ENCODE measurements at regions not wholly inside any gene's neighbourhood (a gene's known extent, or its start where the extent isn't known, plus 50 kb on each side); places are given as distances from the start of the nearest gene placed in this dataset.
"Not testable (repeated sequence)": the region's sequence is repeated elsewhere in the genome, so short reads cannot be mapped to it uniquely, and the experiment has no call there.

GRCh38 chr15:84142888-84143337, 92.7 kb upstream of the GOLGA6L4 start:
- H3K36me3 ChIP-seq (ENCODE audit: insufficient read depth, insufficient read length, low read length), result no peaks in the 10 kb centered on the region
- no peak overlapping the region for H3K9ac ChIP-seq (ENCODE audit: insufficient read length, low read depth)
- no peaks in the 10 kb centered on the region for H3K9me3 ChIP-seq (ENCODE audit: insufficient read depth, low read length)
- no peaks in the 10 kb centered on the region for H3K27me3 ChIP-seq (ENCODE audit: insufficient read depth, insufficient read length)
- DNase-seq (ENCODE audit: low read depth, low spot score), result peak; percentile 62
- H3K4me1 ChIP-seq (ENCODE audit: insufficient read depth, insufficient read length), result no peaks in the 10 kb centered on the region
- TF ChIP-seq SUZ12 (IDR thresholded peaks at IDR 0.05; ENCODE audit: extremely low read depth, insufficient read depth, insufficient read length), result no peak
- no peak for TF ChIP-seq YY1 (IDR thresholded peaks at IDR 0.05; ENCODE audit: insufficient read depth, insufficient read length)
- TF ChIP-seq ZNF274 (IDR thresholded peaks at IDR 0.05; ENCODE audit: low read depth, low read length), result no peak
- no peak overlapping the region for H3K4me3 ChIP-seq (ENCODE audit: insufficient read length, low read depth)

GRCh38 chr15:84143753-84144314, 91.7 kb upstream of the GOLGA6L4 start:
- no peak for DNase-seq (ENCODE audit: low read depth, low spot score)
- Histone ChIP-seq H3K9ac (ENCODE audit: insufficient read length, low read depth) (no peak overlapping the region), H3K36me3 (ENCODE audit: insufficient read depth, insufficient read length, low read length) (no peaks in the 10 kb centered on the region), H3K4me1 (ENCODE audit: insufficient read depth, insufficient read length) (no peaks in the 10 kb centered on the region), H3K9me3 (ENCODE audit: insufficient read depth, low read length) (no peaks in the 10 kb centered on the region), H3K4me3 (ENCODE audit: insufficient read length, low read depth) (no peak overlapping the region), H3K27me3 (ENCODE audit: insufficient read depth, insufficient read length) (no peaks in the 10 kb centered on the region)
- TF ChIP-seq ZNF274 (IDR thresholded peaks at IDR 0.05; ENCODE audit: low read depth, low read length), result no peak
- TF ChIP-seq YY1 (IDR thresholded peaks at IDR 0.05; ENCODE audit: insufficient read depth, insufficient read length), result no peak
- no peak for TF ChIP-seq SUZ12 (IDR thresholded peaks at IDR 0.05; ENCODE audit: extremely low read depth, insufficient read depth, insufficient read length)

- not testable (repeated sequence) for H3K4me1 ChIP-seq (ENCODE audit: insufficient read depth, insufficient read length); H3K4me3 ChIP-seq (ENCODE audit: insufficient read length, low read depth); H3K36me3 ChIP-seq (ENCODE audit: insufficient read depth, insufficient read length, low read length); H3K27me3 ChIP-seq (ENCODE audit: insufficient read depth, insufficient read length); DNase-seq (ENCODE audit: low read depth, low spot score); H3K9me3 ChIP-seq (ENCODE audit: insufficient read depth, low read length); H3K9ac ChIP-seq (ENCODE audit: insufficient read length, low read depth)
Measured at GRCh38 chr15:84144946-84145345, 90.6 kb upstream of the GOLGA6L4 start.

DNA sequence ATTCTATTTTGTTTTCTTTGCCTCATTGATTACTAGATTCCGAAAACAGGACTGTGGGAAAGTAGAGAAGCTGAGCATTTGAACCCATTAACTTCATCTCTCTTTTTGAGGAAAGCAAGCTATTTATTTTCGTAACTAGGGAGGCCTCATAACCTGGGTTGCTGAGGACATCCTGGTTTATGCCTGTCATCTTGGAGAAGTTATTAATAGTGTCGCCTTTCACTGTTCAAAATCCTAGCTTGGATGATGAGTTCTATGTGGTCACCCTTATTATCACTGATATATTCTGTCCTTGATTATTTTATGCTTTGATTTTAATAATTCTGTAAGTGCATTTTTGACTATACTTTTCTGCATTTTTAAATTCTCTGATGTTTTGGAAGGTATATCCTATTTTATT, 89.3 kb upstream of the GOLGA6L4 start:
- not testable (repeated sequence) for H3K4me3 ChIP-seq (ENCODE audit: insufficient read length, low read depth); H3K27me3 ChIP-seq (ENCODE audit: insufficient read depth, insufficient read length); DNase-seq (ENCODE audit: low read depth, low spot score); H3K9ac ChIP-seq (ENCODE audit: insufficient read length, low read depth); H3K9me3 ChIP-seq (ENCODE audit: insufficient read depth, low read length); H3K4me1 ChIP-seq (ENCODE audit: insufficient read depth, insufficient read length); H3K36me3 ChIP-seq (ENCODE audit: insufficient read depth, insufficient read length, low read length)

DNA sequence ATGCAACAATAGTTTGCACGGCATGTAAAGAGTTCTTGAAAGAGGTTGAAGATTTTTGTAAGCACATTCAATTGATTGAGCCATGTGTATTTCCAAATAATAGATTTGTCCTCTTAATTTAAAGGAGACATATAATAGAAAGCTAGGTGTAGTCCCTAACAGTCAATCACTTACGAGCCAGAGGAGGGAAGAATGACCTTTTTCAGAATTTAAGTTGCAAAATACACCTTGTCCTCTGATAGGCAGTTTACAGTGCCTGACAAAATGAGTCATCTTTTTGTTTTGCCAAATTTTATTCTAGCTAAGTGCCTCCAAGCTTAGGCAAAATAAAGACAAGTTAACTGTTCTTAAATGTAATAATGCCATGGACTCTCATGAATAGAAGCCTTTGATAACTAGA, 88.3 kb upstream of the GOLGA6L4 start:
- not testable (repeated sequence) for DNase-seq (ENCODE audit: low read depth, low spot score); H3K27me3 ChIP-seq (ENCODE audit: insufficient read depth, insufficient read length); H3K4me1 ChIP-seq (ENCODE audit: insufficient read depth, insufficient read length); H3K9me3 ChIP-seq (ENCODE audit: insufficient read depth, low read length); H3K9ac ChIP-seq (ENCODE audit: insufficient read length, low read depth); H3K36me3 ChIP-seq (ENCODE audit: insufficient read depth, insufficient read length, low read length); H3K4me3 ChIP-seq (ENCODE audit: insufficient read length, low read depth)

DNA sequence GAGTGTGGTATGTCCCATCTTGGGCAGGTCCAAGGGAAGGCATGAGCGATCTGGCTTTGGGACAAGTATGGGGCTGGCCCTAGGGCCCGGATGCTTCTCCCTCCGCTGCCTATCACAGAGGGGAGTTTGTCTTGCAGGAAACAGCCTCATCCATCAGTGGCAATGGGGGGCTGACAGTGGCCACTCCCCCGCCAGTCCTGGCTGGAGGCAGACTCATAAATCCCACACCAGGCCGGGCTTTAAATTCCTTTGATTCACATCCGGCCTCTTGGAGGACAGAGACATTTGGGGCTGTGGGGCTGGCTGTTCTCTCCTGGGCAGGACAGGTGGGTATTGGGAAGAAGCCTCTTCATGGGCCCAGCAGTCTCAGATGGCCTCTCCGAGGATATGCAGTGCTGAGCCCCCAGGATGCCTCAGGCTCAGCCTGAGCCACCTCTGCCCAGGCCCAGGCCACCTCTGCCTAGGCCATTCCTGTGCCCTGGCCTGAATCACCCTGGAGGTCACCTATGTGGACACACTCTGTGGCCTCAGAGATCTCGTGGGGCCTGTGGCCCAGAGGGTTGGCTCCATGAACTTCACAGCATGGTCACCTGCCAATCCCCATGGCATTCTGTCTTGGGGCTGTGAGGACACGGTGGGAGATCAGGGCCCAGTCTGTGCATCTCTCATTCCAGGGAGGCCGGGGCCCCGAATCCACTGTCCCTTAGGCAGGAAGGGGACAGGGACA, 84.2 kb upstream of the GOLGA6L4 start:
- H3K4me1 ChIP-seq (ENCODE audit: insufficient read depth, insufficient read length), result peaks cover 2% of the 10 kb centered on the region
- H3K9ac ChIP-seq (ENCODE audit: insufficient read length, low read depth), result no peak overlapping the region
- H3K27me3 ChIP-seq (ENCODE audit: insufficient read depth, insufficient read length), result no peaks in the 10 kb centered on the region
- TF ChIP-seq ZNF274 (IDR thresholded peaks at IDR 0.05; ENCODE audit: low read depth, low read length) (no peak), SUZ12 (IDR thresholded peaks at IDR 0.05; ENCODE audit: extremely low read depth, insufficient read depth, insufficient read length) (no peak), YY1 (IDR thresholded peaks at IDR 0.05; ENCODE audit: insufficient read depth, insufficient read length) (no peak)
- DNase-seq (ENCODE audit: low read depth, low spot score), result no peak
- no peaks in the 10 kb centered on the region for H3K9me3 ChIP-seq (ENCODE audit: insufficient read depth, low read length)
- H3K36me3 ChIP-seq (ENCODE audit: insufficient read depth, insufficient read length, low read length), result no peaks in the 10 kb centered on the region
- no peak overlapping the region for H3K4me3 ChIP-seq (ENCODE audit: insufficient read length, low read depth)

DNA sequence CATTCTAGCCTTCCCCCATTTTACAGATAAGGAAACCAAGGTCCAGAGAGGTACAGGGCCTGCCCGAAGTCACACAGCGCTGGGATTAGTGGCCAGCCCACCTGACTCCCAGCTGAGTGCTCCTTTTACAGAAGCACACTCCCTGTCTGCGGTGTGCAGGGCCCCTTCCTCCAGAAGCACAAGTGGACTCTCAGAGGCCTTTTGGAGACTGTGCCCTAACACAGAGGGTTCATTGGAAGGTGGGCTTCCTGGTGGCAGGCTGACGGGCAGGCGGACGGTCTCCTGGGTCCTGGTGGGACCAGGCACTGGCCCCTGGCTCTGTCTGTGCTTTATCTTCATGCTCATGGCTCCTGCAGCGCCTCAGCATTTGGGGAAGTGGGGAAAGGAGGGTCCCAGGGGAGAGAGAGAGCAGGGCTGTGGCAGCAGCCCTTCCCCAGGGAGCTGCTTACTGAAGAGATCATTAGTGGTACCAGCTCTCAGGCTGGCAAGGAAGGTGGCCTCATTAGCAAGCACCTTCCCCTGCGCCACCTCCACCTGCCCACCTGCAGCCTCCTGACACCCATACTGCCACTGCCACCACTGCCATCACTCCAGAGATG, 83.1 kb upstream of the GOLGA6L4 start:
- H3K36me3 ChIP-seq (ENCODE audit: insufficient read depth, insufficient read length, low read length); DNase-seq (ENCODE audit: low read depth, low spot score); H3K27me3 ChIP-seq (ENCODE audit: insufficient read depth, insufficient read length); H3K9me3 ChIP-seq (ENCODE audit: insufficient read depth, low read length); H3K9ac ChIP-seq (ENCODE audit: insufficient read length, low read depth); H3K4me1 ChIP-seq (ENCODE audit: insufficient read depth, insufficient read length); H3K4me3 ChIP-seq (ENCODE audit: insufficient read length, low read depth): not testable (repeated sequence)

- H3K9me3 ChIP-seq (ENCODE audit: insufficient read depth, low read length); DNase-seq (ENCODE audit: low read depth, low spot score); H3K9ac ChIP-seq (ENCODE audit: insufficient read length, low read depth); H3K27me3 ChIP-seq (ENCODE audit: insufficient read depth, insufficient read length); H3K4me1 ChIP-seq (ENCODE audit: insufficient read depth, insufficient read length); H3K36me3 ChIP-seq (ENCODE audit: insufficient read depth, insufficient read length, low read length); H3K4me3 ChIP-seq (ENCODE audit: insufficient read length, low read depth): not testable (repeated sequence)
Measured at GRCh38 chr15:84153655-84154140, 81.9 kb upstream of the GOLGA6L4 start.

DNA sequence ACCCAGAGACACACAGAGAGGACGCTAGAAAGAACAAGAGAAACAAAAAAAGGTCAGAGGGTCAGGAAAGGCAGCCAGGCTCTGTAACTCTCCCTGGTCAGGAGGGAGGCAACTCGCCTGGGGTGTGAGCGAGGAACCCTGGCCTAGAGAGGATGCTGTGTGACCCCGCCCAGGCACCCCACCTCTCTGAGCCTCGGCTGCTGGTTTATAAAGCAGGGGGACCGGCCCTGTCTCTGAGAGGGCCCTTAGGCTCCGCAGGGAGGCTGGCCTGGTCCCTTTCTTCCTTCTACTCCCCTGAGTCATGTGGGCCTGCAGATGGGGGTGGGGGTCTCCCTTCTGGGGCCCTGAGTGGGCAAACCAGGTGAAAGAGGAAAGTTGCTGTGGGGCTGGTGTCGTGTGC, 81.3 kb upstream of the GOLGA6L4 start:
- H3K4me3 ChIP-seq (ENCODE audit: insufficient read length, low read depth); H3K36me3 ChIP-seq (ENCODE audit: insufficient read depth, insufficient read length, low read length); H3K9me3 ChIP-seq (ENCODE audit: insufficient read depth, low read length); DNase-seq (ENCODE audit: low read depth, low spot score); H3K9ac ChIP-seq (ENCODE audit: insufficient read length, low read depth); H3K4me1 ChIP-seq (ENCODE audit: insufficient read depth, insufficient read length); H3K27me3 ChIP-seq (ENCODE audit: insufficient read depth, insufficient read length): not testable (repeated sequence)

DNA sequence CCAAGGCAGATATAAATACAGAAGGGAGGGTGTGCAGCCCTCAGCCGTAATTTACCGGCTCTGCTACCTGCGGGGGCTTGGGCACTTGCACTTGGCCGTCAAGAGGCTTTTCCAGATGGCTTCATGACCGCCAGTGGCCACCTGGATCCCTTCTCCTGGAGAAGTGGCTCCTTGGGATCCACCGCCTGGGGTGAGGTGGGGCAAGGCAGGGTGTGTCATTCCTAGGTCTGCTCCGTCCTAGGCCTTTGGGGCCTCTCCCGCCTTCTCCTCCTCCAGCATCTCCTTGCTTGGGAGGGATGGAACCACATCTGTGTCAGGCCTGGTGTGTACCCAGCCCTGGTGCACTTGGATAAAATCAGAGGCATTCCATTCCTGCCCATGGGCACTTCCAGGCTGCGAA, 80.8 kb upstream of the GOLGA6L4 start:
- not testable (repeated sequence) for H3K36me3 ChIP-seq (ENCODE audit: insufficient read depth, insufficient read length, low read length); H3K27me3 ChIP-seq (ENCODE audit: insufficient read depth, insufficient read length); H3K9ac ChIP-seq (ENCODE audit: insufficient read length, low read depth); H3K4me3 ChIP-seq (ENCODE audit: insufficient read length, low read depth); H3K9me3 ChIP-seq (ENCODE audit: insufficient read depth, low read length); DNase-seq (ENCODE audit: low read depth, low spot score); H3K4me1 ChIP-seq (ENCODE audit: insufficient read depth, insufficient read length)
